Activated CD4-positive, alpha-beta T cell treated with anti-CD3 and anti-CD28 coated beads, Interleukin-2, amount 10 ng/mL, durations not matched to agents 24 days and 14 days (primary cell): ENCODE measurements at regions not wholly inside any gene's neighbourhood (a gene's known extent, or its start where the extent isn't known, plus 50 kb on each side); places are given as distances from the start of the nearest gene placed in this dataset.
"Not testable (repeated sequence)": the region's sequence is repeated elsewhere in the genome, so short reads cannot be mapped to it uniquely, and the experiment has no call there.

ENCODE experiments used
- DNase-seq: peaks from one replicate; pipeline ENCODE4 v3.0.0; 2022
- H3K27ac Mint-ChIP-seq: one replicate; pipeline ENCODE4 v1.8.0; 2022; ENCODE audit warnings: mild to moderate bottlenecking, mixed read lengths
- H3K27me3 Mint-ChIP-seq: one replicate; pipeline ENCODE4 v1.8.0; 2022; ENCODE audit warnings: mixed read lengths
- H3K36me3 Mint-ChIP-seq: one replicate; pipeline ENCODE4 v1.8.0; 2022; ENCODE audit warnings: low read depth, mild to moderate bottlenecking, mixed read lengths
- H3K4me1 Mint-ChIP-seq: one replicate; pipeline ENCODE4 v1.8.0; 2021; ENCODE audit warnings: mixed read lengths
- H3K4me3 Mint-ChIP-seq: one replicate; pipeline ENCODE4 v1.8.0; 2022; ENCODE audit warnings: mild to moderate bottlenecking, moderate library complexity, mixed read lengths
- H3K9me3 Mint-ChIP-seq: one replicate; pipeline ENCODE4 v1.8.0; 2021; ENCODE audit warnings: mixed read lengths
- intact Hi-C: fragments of 100-400 bp; cut with micrococcal nuclease; formaldehyde crosslinking; loops from one replicate; pipeline ENCODE4 v1.15.1; 2023

- H3K9me3 Mint-ChIP-seq, H3K4me3 Mint-ChIP-seq, H3K4me1 Mint-ChIP-seq, intact Hi-C loops, H3K27ac Mint-ChIP-seq, H3K36me3 Mint-ChIP-seq, H3K27me3 Mint-ChIP-seq, DNase-seq: not testable (repeated sequence)
Measured at GRCh38 chr6:48983968-48984367, 479.1 kb downstream of the MMUT start.

- intact Hi-C loops = no loop called here
- no peak overlapping the region for H3K4me3 Mint-ChIP-seq
Measured at GRCh38 chr6:48983377-48983776, 479.7 kb downstream of the MMUT start.

GRCh38 chr6:48979806-48980205 lies 483.2 kb downstream of the MMUT start:
- Mint-ChIP-seq H3K9me3 (no peaks in the 10 kb centered on the region), H3K36me3 (no peaks in the 10 kb centered on the region), H3K27me3 (no peaks in the 10 kb centered on the region), H3K27ac (no peak overlapping the region), H3K4me1 (no peaks in the 10 kb centered on the region), H3K4me3 (no peak overlapping the region)
- intact Hi-C loops = no loop called here
- no peak for DNase-seq

More at GRCh38 chr6:48983377-48983776, 479.7 kb downstream of the MMUT start:
- Mint-ChIP-seq H3K27me3 (no peaks in the 10 kb centered on the region), H3K4me1 (no peaks in the 10 kb centered on the region), H3K27ac (no peak overlapping the region), H3K9me3 (no peaks in the 10 kb centered on the region), H3K36me3 (no peaks in the 10 kb centered on the region)
- no peak for DNase-seq

- Mint-ChIP-seq H3K4me1 (no peaks in the 10 kb centered on the region), H3K9me3 (no peaks in the 10 kb centered on the region), H3K27ac (no peak overlapping the region), H3K27me3 (no peaks in the 10 kb centered on the region), H3K4me3 (no peak overlapping the region), H3K36me3 (no peaks in the 10 kb centered on the region)
- intact Hi-C loops = no loop called here
- no peak for DNase-seq
Measured at GRCh38 chr6:48979085-48979484, 484.0 kb downstream of the MMUT start.

GRCh38 chr6:48978016-48978415 lies 485.0 kb downstream of the MMUT start:
- H3K27me3 Mint-ChIP-seq = no peaks in the 10 kb centered on the region
- no peak overlapping the region for H3K27ac Mint-ChIP-seq
- no peak for DNase-seq
- H3K36me3 Mint-ChIP-seq = no peaks in the 10 kb centered on the region
- H3K4me1 Mint-ChIP-seq = no peaks in the 10 kb centered on the region
- intact Hi-C loops = no loop called here
- no peak overlapping the region for H3K4me3 Mint-ChIP-seq
- no peaks in the 10 kb centered on the region for H3K9me3 Mint-ChIP-seq

- Mint-ChIP-seq H3K27ac (no peak overlapping the region), H3K4me3 (no peak overlapping the region), H3K36me3 (no peaks in the 10 kb centered on the region), H3K27me3 (no peaks in the 10 kb centered on the region), H3K4me1 (no peaks in the 10 kb centered on the region), H3K9me3 (no peaks in the 10 kb centered on the region)
- intact Hi-C loops = no loop called here
- no peak for DNase-seq
Measured at GRCh38 chr6:48977573-48977972, 485.5 kb downstream of the MMUT start.

GRCh38 chr6:48973491-48973890 lies 489.6 kb downstream of the MMUT start:
- Mint-ChIP-seq H3K27me3 (no peaks in the 10 kb centered on the region), H3K27ac (no peak overlapping the region), H3K36me3 (no peaks in the 10 kb centered on the region), H3K4me1 (no peaks in the 10 kb centered on the region), H3K4me3 (no peak overlapping the region), H3K9me3 (no peaks in the 10 kb centered on the region)
- no peak for DNase-seq
- intact Hi-C loops = no loop called here

GRCh38 chr6:48961781-48962415 lies 501.2 kb downstream of the MMUT start:
- intact Hi-C loops = no loop called here
- Mint-ChIP-seq H3K4me1 (no peaks in the 10 kb centered on the region), H3K27ac (no peak overlapping the region), H3K36me3 (no peaks in the 10 kb centered on the region), H3K9me3 (peaks cover 3% of the 10 kb centered on the region), H3K4me3 (no peak overlapping the region), H3K27me3 (no peaks in the 10 kb centered on the region)
- DNase-seq = no peak

GRCh38 chr6:48959251-48960060 lies 503.6 kb downstream of the MMUT start:
- Mint-ChIP-seq H3K9me3 (peaks cover 7% of the 10 kb centered on the region), H3K4me3 (no peak overlapping the region), H3K36me3 (no peaks in the 10 kb centered on the region), H3K4me1 (no peaks in the 10 kb centered on the region), H3K27me3 (no peaks in the 10 kb centered on the region), H3K27ac (no peak overlapping the region)
- no peak for DNase-seq
- intact Hi-C loops = no loop called here

- no peak overlapping the region for H3K27ac Mint-ChIP-seq
- no peaks in the 10 kb centered on the region for H3K36me3 Mint-ChIP-seq
- H3K9me3 Mint-ChIP-seq = peaks cover 4% of the 10 kb centered on the region
- no peaks in the 10 kb centered on the region for H3K4me1 Mint-ChIP-seq
- no peak overlapping the region for H3K4me3 Mint-ChIP-seq
- intact Hi-C loops = no loop called here
- no peaks in the 10 kb centered on the region for H3K27me3 Mint-ChIP-seq
- DNase-seq = no peak
Measured at GRCh38 chr6:48957781-48958180, 505.3 kb downstream of the MMUT start.

- intact Hi-C loops = no loop called here
Measured at GRCh38 chr6:48951917-48952316, 511.1 kb downstream of the MMUT start.

GRCh38 chr6:48944276-48944675 lies 518.8 kb downstream of the MMUT start:
- DNase-seq, H3K4me1 Mint-ChIP-seq, H3K27ac Mint-ChIP-seq, intact Hi-C loops, H3K27me3 Mint-ChIP-seq, H3K9me3 Mint-ChIP-seq, H3K4me3 Mint-ChIP-seq, H3K36me3 Mint-ChIP-seq: not testable (repeated sequence)

More at GRCh38 chr6:48951917-48952316, 511.1 kb downstream of the MMUT start:
- peaks cover 10% of the 10 kb centered on the region for H3K9me3 Mint-ChIP-seq
- no peaks in the 10 kb centered on the region for H3K36me3 Mint-ChIP-seq
- H3K4me1 Mint-ChIP-seq = no peaks in the 10 kb centered on the region
- H3K27ac Mint-ChIP-seq = no peak overlapping the region
- DNase-seq = no peak
- H3K27me3 Mint-ChIP-seq = no peaks in the 10 kb centered on the region
- H3K4me3 Mint-ChIP-seq = no peak overlapping the region

GRCh38 chr6:48933136-48933535 lies 529.9 kb downstream of the MMUT start:
- intact Hi-C loops = no loop called here
- no peaks in the 10 kb centered on the region for H3K4me1 Mint-ChIP-seq

GRCh38 chr6:48928937-48929336 lies 534.1 kb downstream of the MMUT start:
- H3K36me3 Mint-ChIP-seq = no peaks in the 10 kb centered on the region
- no peaks in the 10 kb centered on the region for H3K4me1 Mint-ChIP-seq
- no peaks in the 10 kb centered on the region for H3K9me3 Mint-ChIP-seq
- H3K27me3 Mint-ChIP-seq = no peaks in the 10 kb centered on the region
- H3K4me3 Mint-ChIP-seq = no peak overlapping the region
- no peak overlapping the region for H3K27ac Mint-ChIP-seq
- intact Hi-C loops = no loop called here
- no peak for DNase-seq

More at GRCh38 chr6:48933136-48933535, 529.9 kb downstream of the MMUT start:
- Mint-ChIP-seq H3K9me3 (no peaks in the 10 kb centered on the region), H3K36me3 (no peaks in the 10 kb centered on the region), H3K27ac (no peak overlapping the region), H3K27me3 (no peaks in the 10 kb centered on the region), H3K4me3 (no peak overlapping the region)
- no peak for DNase-seq
